Panc1 (cell line): ENCODE measurements at regions not wholly inside any gene's neighbourhood (a gene's known extent, or its start where the extent isn't known, plus 50 kb on each side); places are given as distances from the start of the nearest gene placed in this dataset.

Source experiments
- ATAC-seq: fragments of 200-7000 bp; cut with Tn5 transposase; 2 replicates; pipeline ENCODE4 v1.9.1; 2020; ENCODE audit warnings: mild to moderate bottlenecking, moderate library complexity
- BruUV-seq: library from RNA; stranded (reverse); fragments of 400-500 nt; replicated peaks from 2 replicates; lab custom pipeline; 2021; lab: Mats Ljungman, UMichigan
- CTCF ChIA-PET: fragments of 300-600 bp; sonication (Branson Sonifier 250); formaldehyde crosslinking; loops from one replicate; lab custom pipeline; 2022; ENCODE audit warnings: antibody characterized with exemption; lab: Charles Lee
- POLR2A ChIA-PET: fragments of 300-600 bp; sonication (Branson Sonifier 250); formaldehyde crosslinking; loops from one replicate; lab custom pipeline; 2022; ENCODE audit warnings: antibody characterized with exemption; lab: Charles Lee
- DNase-seq: peaks from one replicate; pipeline ENCODE4 v3.0.0-alpha.2; 2010; ENCODE audit warnings: low read depth, low spot score
- H3K27ac ChIP-seq: 2 replicates; pipeline ENCODE4 v1.5.1; 2011; ENCODE audit warnings: mild to moderate bottlenecking, low read length, inconsistent platforms
- H3K27me3 ChIP-seq: fragments of 200-500 bp; sonication (Bioruptor generic); 2 replicates; pipeline ENCODE4 v1.6.0; 2014; ENCODE audit warnings: low read length, inconsistent platforms; ENCODE audit not compliant: control insufficient read depth, insufficient read depth
- H3K36me3 ChIP-seq: fragments of 200-500 bp; sonication (Bioruptor generic); 2 replicates; pipeline ENCODE4 v1.5.1; 2014; ENCODE audit warnings: inconsistent platforms, mild to moderate bottlenecking, low read length, moderate library complexity; ENCODE audit not compliant: control insufficient read depth, insufficient read depth
- H3K4me1 ChIP-seq: 2 replicates; pipeline ENCODE4 v1.5.1; 2011; ENCODE audit warnings: inconsistent platforms, mild to moderate bottlenecking, low read length, moderate library complexity; ENCODE audit not compliant: control insufficient read depth, insufficient read depth
- H3K4me3 ChIP-seq, 2 experiments: 2 replicates each; pipeline ENCODE4 v1.5.1; 2011 to 2012; ENCODE audit warnings: low read depth in 2 of 2, low read length in 2 of 2, mild to moderate bottlenecking in 2 of 2, inconsistent platforms in 1 of 2, moderate library complexity in 1 of 2
- H3K9me3 ChIP-seq: fragments of 200-500 bp; sonication (Bioruptor generic); 2 replicates; pipeline ENCODE4 v1.5.1; 2014; ENCODE audit warnings: low read depth, mild to moderate bottlenecking, inconsistent platforms, low read length, moderate library complexity; ENCODE audit not compliant: control insufficient read depth, insufficient read depth
- CTCF ChIP-seq: fragments of 450-650 bp; IDR thresholded peaks from 2 replicates; pipeline ENCODE4 v1.5.1; 2017; ENCODE audit warnings: mild to moderate bottlenecking
- POLR2AphosphoS5 ChIP-seq: IDR thresholded peaks from 2 replicates; pipeline ENCODE4 v1.6.1; 2012; ENCODE audit warnings: mild to moderate bottlenecking, low read depth, low read length, moderate library complexity
- REST ChIP-seq, 2 experiments: IDR thresholded peaks; 2 replicates each; pipeline ENCODE4 v1.6.1; 2011 to 2012; ENCODE audit warnings: low read depth in 2 of 2, control low read depth in 1 of 2, low read length in 1 of 2, mild to moderate bottlenecking in 1 of 2, moderate library complexity in 1 of 2; ENCODE audit not compliant: insufficient read depth in 1 of 2
- SIN3A ChIP-seq: IDR thresholded peaks from 2 replicates; pipeline ENCODE4 v1.6.1; 2012; ENCODE audit warnings: low read depth, mild to moderate bottlenecking, low read length, moderate library complexity, borderline replicate concordance; ENCODE audit not compliant: insufficient read depth
- TCF7L2 ChIP-seq: IDR thresholded peaks from 2 replicates; pipeline ENCODE4 v1.6.1; 2011; ENCODE audit warnings: mild to moderate bottlenecking, low read depth, low read length, inconsistent platforms
- in situ Hi-C: cut with HindIII; loops from 2 replicates; pipeline ENCODE4 v1.10.0; 2016; ENCODE audit warnings: low sequenced_read_pairs, low pct_unique_long_range_greater_than_20kb
- intact Hi-C: fragments of 100-400 bp; cut with micrococcal nuclease; formaldehyde crosslinking; loops from one replicate; pipeline ENCODE4 v1.10.0; 2022; ENCODE audit not compliant: unreplicated experiment

DNA sequence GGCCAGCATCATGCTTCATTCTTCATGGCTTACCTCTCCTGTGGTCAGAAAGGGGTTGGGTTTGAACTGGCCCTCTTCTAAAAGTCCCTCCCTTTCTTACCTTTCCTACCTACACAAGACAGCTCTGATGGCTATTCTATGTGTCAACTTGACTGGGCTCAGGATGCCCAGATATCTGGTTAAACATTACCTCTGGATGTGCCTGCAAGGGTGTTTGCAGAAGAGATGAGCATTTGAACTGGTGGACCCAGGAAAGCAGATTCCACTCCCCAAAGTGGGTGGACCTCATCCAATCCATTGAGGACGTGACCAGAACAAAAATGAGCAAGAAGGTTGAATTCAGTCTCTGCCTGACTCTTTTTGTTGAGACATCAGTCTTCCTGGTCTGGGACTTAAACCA lies 79.0 kb upstream of the TCF7L2 start:
- in situ Hi-C loops (no loop called here), intact Hi-C loops (no loop called here)
- Histone ChIP-seq H3K4me1 (no peaks in the 10 kb centered on the region), H3K36me3 (no peaks in the 10 kb centered on the region), H3K4me3 (no peak overlapping the region), H3K27me3 (no peaks in the 10 kb centered on the region), H3K9me3 (peaks cover 3% of the 10 kb centered on the region; the same call in 1 of the 2 replicates), H3K27ac (no peak overlapping the region)
- no peak for TF ChIP-seq TCF7L2
- no peak for TF ChIP-seq SIN3A
- TF ChIP-seq REST (IDR thresholded peaks at IDR 0.05; ENCODE audit: insufficient read depth in 1 of 2, low read depth in 2 of 2, low read length in 1 of 2) = no peak
- TF ChIP-seq POLR2AphosphoS5 = no peak
- no peak for TF ChIP-seq CTCF
- BruUV-seq = no TSS peak
- CTCF ChIA-PET = no interaction called here
- POLR2A ChIA-PET = no interaction called here
- no peak for ATAC-seq
- no peak for DNase-seq

- H3K27ac ChIP-seq = no peak overlapping the region
- H3K4me3 ChIP-seq = no peak overlapping the region
- H3K27me3 ChIP-seq = no peaks in the 10 kb centered on the region
- no TSS peak for BruUV-seq
- intact Hi-C loops (no loop called here), in situ Hi-C loops (no loop called here)
- H3K36me3 ChIP-seq = no peaks in the 10 kb centered on the region
- peak; percentile 70 for TF ChIP-seq CTCF
- TF ChIP-seq POLR2AphosphoS5 = no peak
- DNase-seq = no peak
- ATAC-seq = no peak
- H3K9me3 ChIP-seq = peaks cover 3% of the 10 kb centered on the region; the same call in 1 of the 2 replicates
- POLR2A ChIA-PET = no interaction called here
- no peaks in the 10 kb centered on the region for H3K4me1 ChIP-seq
- CTCF ChIA-PET = no interaction called here
These were observed 77.3 kb upstream of the TCF7L2 start for GRCh38 chr10:112872728-112873127.
